Fibroblast of lung (primary cell): ENCODE measurements at regions not wholly inside any gene's neighbourhood (a gene's known extent, or its start where the extent isn't known, plus 50 kb on each side); places are given as distances from the start of the nearest gene placed in this dataset.

ENCODE experiments used
- DNase-seq, 2 donors: peaks; one replicate each; pipeline versions ENCODE4 v3.0.0 to v3.0.0-alpha.2; 2010; ENCODE audit warnings: low read depth in 2 of 2
- H2AFZ ChIP-seq: 2 replicates; pipeline ENCODE4 v1.5.1; 2012; ENCODE audit warnings: low read length, control low read depth, inconsistent platforms
- H3K27ac ChIP-seq: 2 replicates; pipeline ENCODE4 v1.5.1; 2011; ENCODE audit warnings: low read length, control low read depth; ENCODE audit not compliant: insufficient read depth
- H3K27me3 ChIP-seq: 2 replicates; pipeline ENCODE4 v1.5.1; 2011; ENCODE audit warnings: mild to moderate bottlenecking, low read length; ENCODE audit not compliant: control insufficient read depth, insufficient read depth
- H3K36me3 ChIP-seq: 2 replicates; pipeline ENCODE4 v1.5.1; 2011; ENCODE audit warnings: low read length; ENCODE audit not compliant: control insufficient read depth, insufficient read depth
- H3K4me1 ChIP-seq: 2 replicates; pipeline ENCODE4 v1.5.1; 2011; ENCODE audit warnings: low read length; ENCODE audit not compliant: control insufficient read depth, insufficient read depth; ENCODE audit errors: extremely low read depth
- H3K4me2 ChIP-seq: 2 replicates; pipeline ENCODE4 v1.5.1; 2011; ENCODE audit warnings: low read length, control low read depth; ENCODE audit not compliant: insufficient read depth; ENCODE audit errors: extremely low read depth
- H3K4me3 ChIP-seq, 4 experiments: fragments of 200-600 bp in 1 of 4; sonication (generic) in 1 of 4; replicated peaks in 1 of 4; 2 replicates each; pipeline ENCODE4 v1.5.1; 2011 to 2016; ENCODE audit warnings: low read length in 4 of 4, low read depth in 3 of 4, mild to moderate bottlenecking in 3 of 4, control low read depth in 2 of 4, inconsistent platforms in 1 of 4, mixed read lengths in 1 of 4; ENCODE audit not compliant: insufficient read depth in 1 of 4; ENCODE audit errors: control extremely low read depth in 1 of 4
- H3K79me2 ChIP-seq: 2 replicates; pipeline ENCODE4 v1.5.1; 2012; ENCODE audit warnings: mild to moderate bottlenecking, low read length, inconsistent platforms; ENCODE audit not compliant: control insufficient read depth, insufficient read depth
- H3K9ac ChIP-seq: 2 replicates; pipeline ENCODE4 v1.5.1; 2011; ENCODE audit warnings: mild to moderate bottlenecking, low read length, control low read depth; ENCODE audit not compliant: insufficient read depth
- H3K9me3 ChIP-seq: 2 replicates; pipeline ENCODE4 v1.5.1; 2012; ENCODE audit warnings: low read depth, low read length; ENCODE audit not compliant: control insufficient read depth, insufficient read depth
- H4K20me1 ChIP-seq: 2 replicates; pipeline ENCODE4 v1.5.1; 2011; ENCODE audit warnings: low read length; ENCODE audit not compliant: control insufficient read depth, insufficient read depth; ENCODE audit errors: extremely low read depth
- CTCF ChIP-seq, 2 donors: IDR thresholded peaks in 1 of 2; conservative IDR thresholded peaks in 1 of 2; 1 replicate in 1 of 2; 2 replicates in 1 of 2; pipeline ENCODE4 v1.5.1; 2011 to 2012; ENCODE audit warnings: low read length in 2 of 2, control low read depth in 1 of 2, inconsistent platforms in 1 of 2, low read depth in 1 of 2, mild to moderate bottlenecking in 1 of 2
- EZH2 ChIP-seq: IDR thresholded peaks from 2 replicates; pipeline ENCODE4 v1.5.1; 2012; ENCODE audit warnings: low read length, control low read depth, mild to moderate bottlenecking; ENCODE audit errors: missing control alignments

- H3K9me3 ChIP-seq, result no peaks in the 10 kb centered on the region
- no peak overlapping the region for H2AFZ ChIP-seq
- no peak overlapping the region for H3K27ac ChIP-seq
- H3K79me2 ChIP-seq, result no peaks in the 10 kb centered on the region
- no peak overlapping the region for H3K4me3 ChIP-seq
- H3K9ac ChIP-seq, result no peak overlapping the region
- H3K4me1 ChIP-seq, result no peaks in the 10 kb centered on the region
- no peaks in the 10 kb centered on the region for H3K36me3 ChIP-seq
- no peak for DNase-seq
- H4K20me1 ChIP-seq, result no peaks in the 10 kb centered on the region
- H3K27me3 ChIP-seq, result no peaks in the 10 kb centered on the region
- H3K4me2 ChIP-seq, result no peak overlapping the region
- TF ChIP-seq EZH2 (no peak), CTCF (conservative IDR thresholded peaks at IDR 0.05 in 1 of 2, IDR thresholded peaks at IDR 0.05 in 1 of 2; ENCODE audit: low read depth in 1 of 2, low read length in 2 of 2) (no peak)
These were observed 666.1 kb upstream of the BOD1L1 start for GRCh38 chr4:14293582-14293981.

- no peak overlapping the region for H3K27ac ChIP-seq
These were observed 667.1 kb upstream of the BOD1L1 start for GRCh38 chr4:14294611-14295010.

GRCh38 chr4:14299166-14299565 is 671.6 kb upstream of the BOD1L1 start:
- no peak overlapping the region for H3K27ac ChIP-seq
- no peaks in the 10 kb centered on the region for H3K9me3 ChIP-seq

More at GRCh38 chr4:14294611-14295010, 667.1 kb upstream of the BOD1L1 start:
- Histone ChIP-seq H3K36me3 (no peaks in the 10 kb centered on the region), H3K9me3 (no peaks in the 10 kb centered on the region), H3K79me2 (no peaks in the 10 kb centered on the region), H3K4me3 (no peak overlapping the region), H4K20me1 (no peaks in the 10 kb centered on the region), H3K4me2 (no peak overlapping the region), H3K27me3 (no peaks in the 10 kb centered on the region), H3K4me1 (no peaks in the 10 kb centered on the region), H3K9ac (no peak overlapping the region), H2AFZ (no peak overlapping the region)
- peak; percentile 40 to 46 for DNase-seq
- TF ChIP-seq CTCF (conservative IDR thresholded peaks at IDR 0.05 in 1 of 2, IDR thresholded peaks at IDR 0.05 in 1 of 2; ENCODE audit: low read depth in 1 of 2, low read length in 2 of 2), result no peak
- no peak for TF ChIP-seq EZH2

More at GRCh38 chr4:14299166-14299565, 671.6 kb upstream of the BOD1L1 start:
- Histone ChIP-seq H3K4me3 (no peak overlapping the region), H3K27me3 (no peaks in the 10 kb centered on the region), H3K4me1 (no peaks in the 10 kb centered on the region), H2AFZ (no peak overlapping the region), H3K4me2 (no peak overlapping the region), H4K20me1 (no peaks in the 10 kb centered on the region), H3K36me3 (no peaks in the 10 kb centered on the region), H3K79me2 (no peaks in the 10 kb centered on the region), H3K9ac (no peak overlapping the region)
- DNase-seq, result no peak
- TF ChIP-seq CTCF (conservative IDR thresholded peaks at IDR 0.05 in 1 of 2, IDR thresholded peaks at IDR 0.05 in 1 of 2; ENCODE audit: low read depth in 1 of 2, low read length in 2 of 2), result no peak
- no peak for TF ChIP-seq EZH2
